Glutamatergic neuron (in vitro differentiated cells): ENCODE measurements at regions not wholly inside any gene's neighbourhood (a gene's known extent, or its start where the extent isn't known, plus 50 kb on each side); places are given as distances from the start of the nearest gene placed in this dataset.

ENCODE experiments used
- DNase-seq: peaks from one replicate; pipeline ENCODE4 v3.0.0; 2022
- H3K27ac Mint-ChIP-seq: one replicate; pipeline ENCODE4 v1.8.0; 2020; ENCODE audit warnings: mild to moderate bottlenecking, mixed read lengths, inconsistent platforms; ENCODE audit not compliant: unreplicated experiment
- H3K27me3 Mint-ChIP-seq: one replicate; pipeline ENCODE4 v1.8.0; 2020; ENCODE audit warnings: mild to moderate bottlenecking, moderate library complexity, mixed read lengths, inconsistent platforms; ENCODE audit not compliant: unreplicated experiment
- H3K36me3 Mint-ChIP-seq: one replicate; pipeline ENCODE4 v1.8.0; 2020; ENCODE audit warnings: mild to moderate bottlenecking, mixed read lengths, inconsistent platforms; ENCODE audit not compliant: unreplicated experiment
- H3K4me1 Mint-ChIP-seq: one replicate; pipeline ENCODE4 v1.8.0; 2020; ENCODE audit warnings: mild to moderate bottlenecking, low read depth, mixed read lengths, inconsistent platforms; ENCODE audit not compliant: unreplicated experiment
- H3K4me3 Mint-ChIP-seq: one replicate; pipeline ENCODE4 v1.8.0; 2020; ENCODE audit warnings: mild to moderate bottlenecking, mixed read lengths, inconsistent platforms; ENCODE audit not compliant: unreplicated experiment
- H3K9me3 Mint-ChIP-seq: one replicate; pipeline ENCODE4 v1.8.0; 2020; ENCODE audit warnings: mild to moderate bottlenecking, moderate library complexity, mixed read lengths, inconsistent platforms; ENCODE audit not compliant: unreplicated experiment
- CTCF ChIP-seq: fragments of 200-600 bp; sonication (generic); IDR thresholded peaks from one replicate; pipeline ENCODE4 v1.5.0; 2021; ENCODE audit not compliant: partially characterized antibody, unreplicated experiment

- no peak for TF ChIP-seq CTCF
- H3K27ac Mint-ChIP-seq = no peak overlapping the region
- no peaks in the 10 kb centered on the region for H3K36me3 Mint-ChIP-seq
- no peak overlapping the region for H3K4me3 Mint-ChIP-seq
- no peaks in the 10 kb centered on the region for H3K9me3 Mint-ChIP-seq
- DNase-seq = no peak
- peaks cover 5% of the 10 kb centered on the region for H3K4me1 Mint-ChIP-seq
- H3K27me3 Mint-ChIP-seq = no peaks in the 10 kb centered on the region
Measured at GRCh38 chr6:799769-800168, 106.8 kb upstream of the EXOC2 start.

- DNase-seq = no peak
- no peaks in the 10 kb centered on the region for H3K36me3 Mint-ChIP-seq
- peaks cover 5% of the 10 kb centered on the region for H3K4me1 Mint-ChIP-seq
- H3K9me3 Mint-ChIP-seq = no peaks in the 10 kb centered on the region
- H3K4me3 Mint-ChIP-seq = no peak overlapping the region
- TF ChIP-seq CTCF = peak; percentile 91
- no peaks in the 10 kb centered on the region for H3K27me3 Mint-ChIP-seq
- H3K27ac Mint-ChIP-seq = no peak overlapping the region
Measured at GRCh38 chr6:797479-798077, 104.6 kb upstream of the EXOC2 start.

GRCh38 chr6:795046-795685 lies 102.2 kb upstream of the EXOC2 start:
- Mint-ChIP-seq H3K4me3 (no peak overlapping the region), H3K27me3 (peaks cover 1% of the 10 kb centered on the region), H3K4me1 (peaks cover 5% of the 10 kb centered on the region), H3K36me3 (no peaks in the 10 kb centered on the region), H3K9me3 (no peaks in the 10 kb centered on the region), H3K27ac (no peak overlapping the region)
- DNase-seq = no peak
- no peak for TF ChIP-seq CTCF

- TF ChIP-seq CTCF = no peak
- peaks cover 2% of the 10 kb centered on the region for H3K9me3 Mint-ChIP-seq
- peaks cover 5% of the 10 kb centered on the region for H3K4me1 Mint-ChIP-seq
- H3K27ac Mint-ChIP-seq = no peak overlapping the region
- H3K4me3 Mint-ChIP-seq = no peak overlapping the region
- DNase-seq = no peak
- H3K27me3 Mint-ChIP-seq = peaks cover 1% of the 10 kb centered on the region
- no peaks in the 10 kb centered on the region for H3K36me3 Mint-ChIP-seq
Measured at GRCh38 chr6:793261-793660, 100.3 kb upstream of the EXOC2 start.

GRCh38 chr6:792662-793061 lies 99.7 kb upstream of the EXOC2 start:
- no peak for DNase-seq
- Mint-ChIP-seq H3K4me3 (no peak overlapping the region), H3K4me1 (peaks cover 5% of the 10 kb centered on the region)

More at GRCh38 chr6:792662-793061, 99.7 kb upstream of the EXOC2 start:
- no peaks in the 10 kb centered on the region for H3K36me3 Mint-ChIP-seq
- TF ChIP-seq CTCF = no peak
- H3K9me3 Mint-ChIP-seq = peaks cover 2% of the 10 kb centered on the region
- peaks cover 1% of the 10 kb centered on the region for H3K27me3 Mint-ChIP-seq
- no peak overlapping the region for H3K27ac Mint-ChIP-seq
